Peyer's patch (tissue), 4 donors: ENCODE measurements at regions not wholly inside any gene's neighbourhood (a gene's known extent, or its start where the extent isn't known, plus 50 kb on each side); places are given as distances from the start of the nearest gene placed in this dataset.

Experiments used
- DNase-seq, 3 donors: peaks; one replicate each; pipeline ENCODE4 v3.0.0-alpha.2; 2017 to 2019
- H3K27ac ChIP-seq, 4 donors: fragments of 200-600 bp; sonication (generic); one replicate each; pipeline ENCODE4 v1.5.1; 2016 to 2019
- H3K27me3 ChIP-seq, 2 donors: fragments of 200-600 bp; sonication (generic); one replicate each; pipeline ENCODE4 v1.5.1; 2019
- H3K36me3 ChIP-seq, 3 donors: fragments of 200-600 bp; sonication (generic); one replicate each; pipeline ENCODE4 v1.5.1; 2016 to 2019
- H3K4me1 ChIP-seq, 4 donors: fragments of 200-600 bp; sonication (generic); one replicate each; pipeline ENCODE4 v1.5.1; 2016 to 2019
- H3K4me3 ChIP-seq, 4 donors: fragments of 200-600 bp; sonication (generic); 1 replicate in 3 of 4; 2 replicates in 1 of 4; pipeline ENCODE4 v1.5.1; 2016 to 2019; ENCODE audit warnings: mild to moderate bottlenecking in 1 of 4
- H3K9me3 ChIP-seq, 4 donors: fragments of 200-600 bp; sonication (generic); one replicate each; pipeline ENCODE4 v1.5.1; 2016 to 2019; ENCODE audit warnings: mild to moderate bottlenecking in 1 of 4
- CTCF ChIP-seq, 6 experiments: fragments of 450-650 bp in 4 of 6; fragments of 200-600 bp in 2 of 6; sonication (generic) in 1 of 6; IDR thresholded peaks; one replicate each; pipeline ENCODE4 v1.5.1; 2017 to 2019; ENCODE audit warnings: antibody characterized with exemption in 6 of 6, mild to moderate bottlenecking in 3 of 6, moderate library complexity in 1 of 6
- POLR2A ChIP-seq, 2 donors: fragments of 450-650 bp; IDR thresholded peaks; one replicate each; pipeline ENCODE4 v1.5.1; 2017; ENCODE audit warnings: antibody characterized with exemption in 2 of 2, mild to moderate bottlenecking in 2 of 2, moderate library complexity in 2 of 2

DNA sequence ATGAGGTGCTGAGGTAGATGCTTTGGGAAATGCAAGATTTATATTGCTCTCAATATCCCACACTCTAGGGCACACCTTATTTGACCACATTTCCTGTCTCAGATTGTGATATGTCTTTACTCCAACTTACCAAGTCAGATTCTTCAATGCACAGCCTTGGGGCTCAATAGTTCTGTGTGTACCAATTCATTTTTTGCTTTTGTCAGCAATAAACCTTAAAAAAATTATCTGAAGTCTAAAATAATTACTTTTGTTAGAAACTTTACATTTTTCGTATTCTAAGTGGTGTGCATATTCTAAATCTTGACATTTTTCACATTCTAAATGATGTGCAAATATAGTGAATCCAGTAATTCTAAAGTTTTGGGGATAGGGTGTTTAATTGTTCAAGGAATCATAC is 447.5 kb upstream of the COX7C start:
- no peak overlapping the region for H3K27ac ChIP-seq
- no peaks in the 10 kb centered on the region for H3K36me3 ChIP-seq
- H3K27me3 ChIP-seq, result no peaks in the 10 kb centered on the region
- no peak overlapping the region for H3K4me3 ChIP-seq
- no peak for TF ChIP-seq POLR2A (IDR thresholded peaks at IDR 0.05)
- H3K4me1 ChIP-seq, result no peaks in the 10 kb centered on the region
- H3K9me3 ChIP-seq, result no peaks in the 10 kb centered on the region
- DNase-seq, result no peak

- DNase-seq, result no peak
- Histone ChIP-seq H3K9me3 (no peaks in the 10 kb centered on the region), H3K27ac (no peak overlapping the region), H3K36me3 (no peaks in the 10 kb centered on the region), H3K4me1 (no peaks in the 10 kb centered on the region), H3K27me3 (no peaks in the 10 kb centered on the region), H3K4me3 (no peak overlapping the region)
- no peak for TF ChIP-seq POLR2A (IDR thresholded peaks at IDR 0.05)
- TF ChIP-seq CTCF (IDR thresholded peaks at IDR 0.05), result no peak
These were observed 442.5 kb upstream of the COX7C start for GRCh38 chr5:86175224-86175623.

DNA sequence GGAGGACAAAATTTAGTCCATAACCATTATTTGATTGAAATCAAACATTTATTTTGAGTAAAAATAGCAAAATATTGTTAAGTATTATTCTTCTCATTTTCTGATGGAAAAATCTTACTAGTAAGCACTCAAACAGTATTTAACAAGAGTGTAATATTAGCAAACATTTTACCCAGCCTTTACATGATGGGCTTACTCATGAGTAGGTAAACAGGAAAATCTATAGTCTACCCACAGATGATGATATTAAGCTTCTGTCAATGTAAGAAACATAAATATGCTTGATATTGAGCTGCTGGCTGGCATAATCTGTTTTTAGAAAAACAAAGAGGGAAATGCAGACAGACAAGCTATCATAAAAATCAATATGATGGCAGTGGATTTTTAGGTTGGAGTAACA is 418.5 kb upstream of the COX7C start:
- Histone ChIP-seq H3K4me3 (no peak overlapping the region), H3K4me1 (no peaks in the 10 kb centered on the region), H3K36me3 (no peaks in the 10 kb centered on the region), H3K27me3 (no peaks in the 10 kb centered on the region), H3K27ac (no peak overlapping the region), H3K9me3 (no peaks in the 10 kb centered on the region)
- no peak for DNase-seq
- TF ChIP-seq CTCF (IDR thresholded peaks at IDR 0.05), result no peak
- no peak for TF ChIP-seq POLR2A (IDR thresholded peaks at IDR 0.05)

DNA sequence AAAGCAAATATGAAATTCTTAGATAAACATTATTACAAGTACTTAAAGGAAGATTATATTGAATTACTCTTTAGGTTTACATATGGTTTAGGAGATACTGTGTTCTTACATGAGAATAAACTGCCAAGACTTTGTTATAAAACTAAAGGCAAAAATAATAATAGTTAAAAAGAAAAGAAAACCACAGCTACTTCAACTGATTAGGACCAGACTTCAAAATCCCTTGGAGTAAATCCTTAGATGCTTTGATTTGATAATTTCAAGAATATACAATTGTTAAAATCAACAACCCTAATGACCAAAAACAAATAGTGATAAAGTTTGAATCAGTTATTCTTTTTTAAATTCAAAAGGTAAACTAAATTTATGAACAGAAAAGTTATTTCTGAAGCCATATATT is 389.6 kb upstream of the COX7C start:
- Histone ChIP-seq H3K4me1 (no peaks in the 10 kb centered on the region), H3K27me3 (no peaks in the 10 kb centered on the region), H3K9me3 (no peaks in the 10 kb centered on the region), H3K4me3 (no peak overlapping the region), H3K27ac (no peak overlapping the region), H3K36me3 (no peaks in the 10 kb centered on the region)
- DNase-seq, result no peak
- no peak for TF ChIP-seq POLR2A (IDR thresholded peaks at IDR 0.05)
- no peak for TF ChIP-seq CTCF (IDR thresholded peaks at IDR 0.05)

- no peaks in the 10 kb centered on the region for H3K4me1 ChIP-seq
- DNase-seq, result no peak
- no peaks in the 10 kb centered on the region for H3K9me3 ChIP-seq
- no peaks in the 10 kb centered on the region for H3K36me3 ChIP-seq
- H3K4me3 ChIP-seq, result no peak overlapping the region
- H3K27me3 ChIP-seq, result no peaks in the 10 kb centered on the region
- no peak for TF ChIP-seq CTCF (IDR thresholded peaks at IDR 0.05)
- no peak for TF ChIP-seq POLR2A (IDR thresholded peaks at IDR 0.05)
- no peak overlapping the region for H3K27ac ChIP-seq
These were observed 385.5 kb upstream of the COX7C start for GRCh38 chr5:86232246-86232645.

- DNase-seq, result no peak
- no peaks in the 10 kb centered on the region for H3K36me3 ChIP-seq
- H3K27ac ChIP-seq, result no peak overlapping the region
- no peaks in the 10 kb centered on the region for H3K27me3 ChIP-seq
- H3K4me1 ChIP-seq, result no peaks in the 10 kb centered on the region
- H3K4me3 ChIP-seq, result no peak overlapping the region
- no peak for TF ChIP-seq POLR2A (IDR thresholded peaks at IDR 0.05)
- TF ChIP-seq CTCF (IDR thresholded peaks at IDR 0.05), result no peak
- H3K9me3 ChIP-seq, result no peaks in the 10 kb centered on the region
These were observed 373.6 kb upstream of the COX7C start for GRCh38 chr5:86244153-86244552.
